Activated CD4-positive, CD25-positive, alpha-beta regulatory T cell treated with anti-CD3 and anti-CD28 coated beads, Interleukin-2, amount 50 U/mL, for 16 hours (primary cell): ENCODE measurements at regions not wholly inside any gene's neighbourhood (a gene's known extent, or its start where the extent isn't known, plus 50 kb on each side); places are given as distances from the start of the nearest gene placed in this dataset.
A peak's percentile ranks its signal among the peaks of the same experiment; 100 is the strongest.

Source experiments
- DNase-seq: peaks from one replicate; pipeline ENCODE4 v3.0.0-alpha.2; 2020; ENCODE audit warnings: low read depth, low spot score

- no peak for DNase-seq
These were observed 116.9 kb downstream of the POLR2M start for GRCh38 chr15:57823325-57823882.

- DNase-seq: no peak
These were observed 117.7 kb downstream of the POLR2M start for GRCh38 chr15:57824186-57824585.

- no peak for DNase-seq
These were observed 120.5 kb downstream of the POLR2M start for GRCh38 chr15:57827021-57827420.

- DNase-seq: no peak
These were observed 121.5 kb downstream of the POLR2M start for GRCh38 chr15:57827971-57828370.

GRCh38 chr15:57832183-57832582 lies 125.7 kb downstream of the POLR2M start:
- no peak for DNase-seq

- DNase-seq: no peak
These were observed 128.6 kb downstream of the POLR2M start for GRCh38 chr15:57835119-57835518.

GRCh38 chr15:57849317-57849716 lies 142.8 kb downstream of the POLR2M start:
- DNase-seq: no peak

GRCh38 chr15:57854531-57854930 lies 148.0 kb downstream of the POLR2M start:
- DNase-seq: no peak

GRCh38 chr15:57857871-57858270 lies 151.4 kb downstream of the POLR2M start:
- DNase-seq: no peak

GRCh38 chr15:57859130-57859685 lies 152.7 kb downstream of the POLR2M start:
- no peak for DNase-seq

GRCh38 chr15:57861034-57861638 lies 154.6 kb downstream of the POLR2M start:
- DNase-seq: no peak

GRCh38 chr15:57861815-57862586 lies 155.5 kb downstream of the POLR2M start:
- no peak for DNase-seq

GRCh38 chr15:57862761-57863160 lies 156.2 kb downstream of the POLR2M start:
- no peak for DNase-seq

- DNase-seq: no peak
These were observed 158.8 kb downstream of the POLR2M start for GRCh38 chr15:57865294-57865693.

GRCh38 chr15:57866149-57866736 lies 159.7 kb downstream of the POLR2M start:
- peak; percentile 7 for DNase-seq

GRCh38 chr15:57867970-57868798 lies 161.7 kb downstream of the POLR2M start:
- no peak for DNase-seq

- DNase-seq: no peak
These were observed 164.2 kb downstream of the POLR2M start for GRCh38 chr15:57870667-57871066.

GRCh38 chr15:57872281-57873030 lies 165.9 kb downstream of the POLR2M start:
- DNase-seq: no peak

GRCh38 chr15:57873564-57874209 lies 167.2 kb downstream of the POLR2M start:
- no peak for DNase-seq

GRCh38 chr15:57875347-57875746 lies 168.8 kb downstream of the POLR2M start:
- no peak for DNase-seq
